H1 (cell line): ENCODE measurements at regions not wholly inside any gene's neighbourhood (a gene's known extent, or its start where the extent isn't known, plus 50 kb on each side); places are given as distances from the start of the nearest gene placed in this dataset.

Experiments used
- CTCF ChIA-PET: fragments of 300-600 bp; sonication (Branson Sonifier 250); formaldehyde crosslinking; loops from one replicate; lab custom pipeline; 2021; ENCODE audit not compliant: partially characterized antibody; lab: Charles Lee
- POLR2A ChIA-PET: fragments of 300-600 bp; sonication (Branson Sonifier 250); formaldehyde crosslinking; loops from one replicate; lab custom pipeline; 2021; ENCODE audit warnings: inconsistent platforms; ENCODE audit not compliant: partially characterized antibody; lab: Charles Lee
- DNase-seq, 2 experiments: peaks; one replicate each; pipeline versions ENCODE4 v3.0.0 to v3.0.0-alpha.2; 2010 to 2022; ENCODE audit warnings: low spot score in 2 of 2, low read depth in 1 of 2, mixed read lengths in 1 of 2
- FAIRE-seq: peaks from 2 replicates; lab custom pipeline; 2011; peaks lifted over from hg19 to GRCh38; lab: Jason Lieb, UNC
- H2AFZ ChIP-seq: 2 replicates; pipeline ENCODE4 v1.8.1; 2012; ENCODE audit warnings: low read length, inconsistent platforms
- H2AK5ac ChIP-seq: 2 replicates; pipeline ENCODE4 v1.6.1; 2013; ENCODE audit warnings: low read depth, low read length
- H2BK120ac ChIP-seq: replicated peaks from 2 replicates; pipeline ENCODE3; 2013; ENCODE audit warnings: low read depth, low read length, inconsistent platforms
- H2BK12ac ChIP-seq: 2 replicates; pipeline ENCODE4 v1.6.1; 2013; ENCODE audit warnings: low read depth, low read length
- H2BK15ac ChIP-seq: 2 replicates; pipeline ENCODE4 v1.6.1; 2013; ENCODE audit warnings: low read length
- H2BK20ac ChIP-seq: 2 replicates; pipeline ENCODE4 v1.6.1; 2013; ENCODE audit warnings: low read length
- H2BK5ac ChIP-seq: 2 replicates; pipeline ENCODE4 v1.6.1; 2013; ENCODE audit warnings: low read depth, low read length
- H3K14ac ChIP-seq: 2 replicates; pipeline ENCODE4 v1.6.1; 2013; ENCODE audit warnings: inconsistent platforms; ENCODE audit not compliant: insufficient read length
- H3K18ac ChIP-seq: 2 replicates; pipeline ENCODE4 v1.6.1; 2013; ENCODE audit warnings: low read length; ENCODE audit errors: extremely low read depth
- H3K23ac ChIP-seq: 2 replicates; pipeline ENCODE4 v1.6.1; 2013; ENCODE audit warnings: inconsistent platforms; ENCODE audit not compliant: insufficient read length
- H3K23me2 ChIP-seq: 2 replicates; pipeline ENCODE4 v1.6.1; 2013; ENCODE audit warnings: low read depth, low read length
- H3K27ac ChIP-seq: 2 replicates; pipeline ENCODE4 v1.6.1; 2011; ENCODE audit warnings: low read depth, low read length, inconsistent platforms
- H3K27me3 ChIP-seq, 4 experiments: replicated peaks in 1 of 4; 1 replicate in 1 of 4; 2 replicates in 3 of 4; pipeline versions ENCODE4 v1.6.1 to v1.8.1; 2011 to 2013; ENCODE audit warnings: low read length in 3 of 4, mild to moderate bottlenecking in 3 of 4, inconsistent platforms in 2 of 4, mixed read lengths in 2 of 4, moderate library complexity in 1 of 4; ENCODE audit not compliant: control insufficient read depth in 3 of 4, insufficient read depth in 3 of 4; ENCODE audit errors: extremely low read depth in 1 of 4
- H3K36me3 ChIP-seq, 4 experiments: 2 replicates each; pipeline versions ENCODE4 v1.6.1 to v1.8.1; 2011 to 2013; ENCODE audit warnings: mild to moderate bottlenecking in 4 of 4, low read length in 3 of 4, moderate library complexity in 2 of 4, control low read depth in 1 of 4, inconsistent platforms in 1 of 4; ENCODE audit not compliant: insufficient read depth in 4 of 4, control insufficient read depth in 2 of 4
- H3K4ac ChIP-seq: replicated peaks from 2 replicates; pipeline ENCODE3; 2013; ENCODE audit warnings: low read length, low read depth, mixed read lengths, inconsistent platforms; ENCODE audit not compliant: insufficient read length
- H3K4me1 ChIP-seq, 4 experiments: replicated peaks in 1 of 4; 1 replicate in 1 of 4; 2 replicates in 3 of 4; pipeline versions ENCODE4 v1.6.1 to v1.8.1; 2011 to 2013; ENCODE audit warnings: low read length in 3 of 4, inconsistent platforms in 2 of 4, mixed read lengths in 1 of 4; ENCODE audit not compliant: insufficient read depth in 4 of 4, control insufficient read depth in 3 of 4
- H3K4me2 ChIP-seq, 2 experiments: 2 replicates each; pipeline versions ENCODE4 v1.6.1 to v1.8.1; 2011 to 2013; ENCODE audit warnings: low read depth in 2 of 2, low read length in 2 of 2, control low read depth in 1 of 2, inconsistent platforms in 1 of 2, mild to moderate bottlenecking in 1 of 2; ENCODE audit not compliant: insufficient read depth in 1 of 2
- H3K4me3 ChIP-seq, 4 experiments: fragments of 200-600, 300-600 bp in 1 of 4; sonication (generic), shearing (Covaris generic), sonication (Bioruptor Twin) in 1 of 4; 2 replicates each; pipeline versions ENCODE4 v1.5.1 to v1.8.1; 2011 to 2016; ENCODE audit warnings: low read length in 4 of 4, low read depth in 3 of 4, control low read depth in 2 of 4, inconsistent platforms in 2 of 4, mild to moderate bottlenecking in 2 of 4, mixed read lengths in 1 of 4, moderate library complexity in 1 of 4; ENCODE audit not compliant: insufficient read depth in 2 of 4; ENCODE audit errors: extremely low read depth in 1 of 4
- H3K56ac ChIP-seq: replicated peaks from 2 replicates; pipeline ENCODE3; 2013; ENCODE audit warnings: low read depth, mild to moderate bottlenecking, mixed read lengths, low read length, inconsistent platforms; ENCODE audit not compliant: insufficient read length
- H3K79me1 ChIP-seq: 2 replicates; pipeline ENCODE4 v1.6.1; 2013; ENCODE audit warnings: low read depth, low read length, control low read depth
- H3K79me2 ChIP-seq, 2 experiments: 2 replicates each; pipeline versions ENCODE4 v1.6.1 to v1.8.1; 2012 to 2013; ENCODE audit warnings: low read length in 2 of 2, mild to moderate bottlenecking in 2 of 2, inconsistent platforms in 1 of 2; ENCODE audit not compliant: insufficient read depth in 2 of 2, control insufficient read depth in 1 of 2
- H3K9ac ChIP-seq, 4 experiments: replicated peaks in 1 of 4; 1 replicate in 1 of 4; 2 replicates in 3 of 4; pipeline versions ENCODE4 v1.6.1 to v1.8.1; 2011 to 2013; ENCODE audit warnings: low read depth in 3 of 4, low read length in 3 of 4, control low read depth in 2 of 4, mild to moderate bottlenecking in 2 of 4, moderate library complexity in 2 of 4, inconsistent platforms in 1 of 4; ENCODE audit errors: extremely low read depth in 1 of 4
- H3K9me3 ChIP-seq, 2 experiments: 2 replicates each; pipeline versions ENCODE4 v1.6.1 to v1.8.1; 2012 to 2013; ENCODE audit warnings: mild to moderate bottlenecking in 2 of 2, moderate library complexity in 2 of 2, control low read depth in 1 of 2, inconsistent platforms in 1 of 2, low read depth in 1 of 2, low read length in 1 of 2, mixed read lengths in 1 of 2; ENCODE audit not compliant: insufficient read depth in 2 of 2
- H4K20me1 ChIP-seq, 2 experiments: replicated peaks in 1 of 2; 2 replicates each; pipeline versions ENCODE3 to v1.8.1; 2011 to 2013; ENCODE audit warnings: inconsistent platforms in 2 of 2, low read length in 2 of 2, mild to moderate bottlenecking in 1 of 2; ENCODE audit not compliant: insufficient read depth in 2 of 2, control insufficient read depth in 1 of 2
- H4K5ac ChIP-seq: 2 replicates; pipeline ENCODE4 v1.6.1; 2013; ENCODE audit warnings: low read length, low read depth, mixed read lengths, inconsistent platforms; ENCODE audit not compliant: insufficient read length
- H4K8ac ChIP-seq: 2 replicates; pipeline ENCODE4 v1.8.0; 2013; ENCODE audit warnings: mild to moderate bottlenecking, moderate library complexity, low read length, inconsistent platforms; ENCODE audit not compliant: insufficient read depth; ENCODE audit errors: extremely low read depth
- H4K91ac ChIP-seq: replicated peaks from 2 replicates; pipeline ENCODE3; 2013; ENCODE audit warnings: low read length, mixed read lengths, inconsistent platforms; ENCODE audit not compliant: insufficient read length
- BRCA1 ChIP-seq: IDR thresholded peaks from 2 replicates; pipeline ENCODE4 v1.6.1; 2012; ENCODE audit warnings: low read depth, low read length, improper control_type of control experiment
- CTBP2 ChIP-seq: IDR thresholded peaks from 2 replicates; pipeline ENCODE4 v1.7.0; 2011; ENCODE audit warnings: borderline replicate concordance, mild to moderate bottlenecking, moderate library complexity, mixed read lengths, low read length; ENCODE audit not compliant: insufficient read depth, insufficient read length
- GTF2F1 ChIP-seq: IDR thresholded peaks from 2 replicates; pipeline ENCODE4 v1.6.1; 2012; ENCODE audit warnings: low read depth, low read length, improper control_type of control experiment, borderline replicate concordance
- KDM1A ChIP-seq: fragments of 200-600, 300-600 bp; sonication (generic); IDR thresholded peaks from 2 replicates; pipeline ENCODE4 v1.7.1; 2016; ENCODE audit warnings: mild to moderate bottlenecking, low read length, borderline replicate concordance
- NANOG ChIP-seq: IDR thresholded peaks from 2 replicates; pipeline ENCODE4 v1.6.1; 2011; ENCODE audit warnings: low read length, low read depth, mild to moderate bottlenecking, inconsistent platforms; ENCODE audit not compliant: insufficient read depth, poor library complexity, severe bottlenecking
- SAP30 ChIP-seq: fragments of 300-600 bp; sonication (generic); IDR thresholded peaks from 2 replicates; pipeline ENCODE4 v1.7.1; 2012; ENCODE audit warnings: low read length, moderate library complexity, mild to moderate bottlenecking, inconsistent platforms; ENCODE audit not compliant: insufficient read depth, insufficient replicate concordance
- SIX5 ChIP-seq: IDR thresholded peaks from 2 replicates; pipeline ENCODE4 v1.6.1; 2011; ENCODE audit warnings: mild to moderate bottlenecking, low read depth, low read length
- SP1 ChIP-seq: IDR thresholded peaks from 2 replicates; pipeline ENCODE4 v1.6.1; 2011; ENCODE audit warnings: low read depth, low read length
- SP4 ChIP-seq: IDR thresholded peaks from 2 replicates; pipeline ENCODE4 v1.6.1; 2012; ENCODE audit warnings: low read length, inconsistent platforms
- SRF ChIP-seq: IDR thresholded peaks from 2 replicates; pipeline ENCODE4 v1.6.1; 2011; ENCODE audit warnings: mild to moderate bottlenecking, low read depth, low read length, moderate library complexity
- TAF1 ChIP-seq: IDR thresholded peaks from 2 replicates; pipeline ENCODE4 v1.6.1; 2011; ENCODE audit warnings: mild to moderate bottlenecking, low read depth, low read length
- WGBS, 2 experiments: shearing (Covaris generic) in 1 of 2; methylation state at CpG; one replicate each; pipeline versions ENCODE4 v1.1.6 to v1.1.7; 2013 to 2015; ENCODE audit warnings: low lambda C conversion rate in 2 of 2, mixed read lengths in 2 of 2, inconsistent platforms in 1 of 2, low coverage in 1 of 2, missing lambda C conversion rate in 1 of 2; ENCODE audit not compliant: insufficient replicate concordance in 2 of 2, insufficient coverage in 1 of 2, insufficient read length in 1 of 2; ENCODE audit errors: extremely low coverage in 1 of 2, missing lambda C conversion rate in 1 of 2; 5-methylcytosine and 5-hydroxymethylcytosine counted together
- TF ChIP-seq, protein P1 (sequence below): IDR thresholded peaks from 2 replicates; pipeline ENCODE4 v1.6.1; 2011; ENCODE audit warnings: low read depth, mild to moderate bottlenecking, low read length; ENCODE audit not compliant: insufficient read depth

GRCh38 chr1:217188280-217189237 is 442.3 kb downstream of the GPATCH2 start:
- Histone ChIP-seq H3K79me1 (no peaks in the 10 kb centered on the region), H2BK12ac (no peak overlapping the region), H3K36me3 (no peaks in the 10 kb centered on the region), H2AFZ (no peak overlapping the region), H3K4me3 (no peak overlapping the region), H3K27me3 (no peaks in the 10 kb centered on the region), H3K4me2 (no peak overlapping the region), H2AK5ac (no peak overlapping the region), H3K18ac (no peak overlapping the region), H3K9me3 (peaks cover 3% of the 10 kb centered on the region in 2 experiments; a peak in 3 of 4 replicates), H3K79me2 (no peaks in the 10 kb centered on the region), H3K23me2 (no peaks in the 10 kb centered on the region), H3K27ac (no peak overlapping the region), H4K91ac (no peak overlapping the region), H4K8ac (no peak overlapping the region), H2BK20ac (no peak overlapping the region), H4K20me1 (no peaks in the 10 kb centered on the region), H3K14ac (no peak overlapping the region), H2BK120ac (no peak overlapping the region), H3K4ac (no peak overlapping the region), H3K9ac (no peak overlapping the region), H2BK5ac (no peak overlapping the region), H3K23ac (no peak overlapping the region), H3K56ac (no peak overlapping the region), H4K5ac (no peak overlapping the region), H3K4me1 (no peaks in the 10 kb centered on the region), H2BK15ac (no peak overlapping the region)
- CTCF ChIA-PET: interaction anchor here (1.3 to 1.8 kb wide), 2 partner anchors 10 to 15 kb away, joined by 4 to 5 read pairs; no protein-coding TSS in a partner anchor
- DNase-seq (no peak), FAIRE-seq (no peak)
- POLR2A ChIA-PET: no interaction called here
- WGBS, 2 experiments: 76% methylated on average over 7 of the region's 7 CpGs; no CpG with 5 or more reads in 1 of the 2 experiments
- TF ChIP-seq CTBP2 (no peak), KDM1A (no peak), SRF (no peak), SP4 (no peak), NANOG (no peak), TAF1 (no peak), GTF2F1 (no peak), SP1 (no peak), SAP30 (no peak), SIX5 (no peak), BRCA1 (no peak)
- TF ChIP-seq, protein P1, sequence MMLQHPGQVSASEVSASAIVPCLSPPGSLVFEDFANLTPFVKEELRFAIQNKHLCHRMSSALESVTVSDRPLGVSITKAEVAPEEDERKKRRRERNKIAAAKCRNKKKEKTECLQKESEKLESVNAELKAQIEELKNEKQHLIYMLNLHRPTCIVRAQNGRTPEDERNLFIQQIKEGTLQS: no peak
